H9 (cell line): ENCODE measurements at regions not wholly inside any gene's neighbourhood (a gene's known extent, or its start where the extent isn't known, plus 50 kb on each side); places are given as distances from the start of the nearest gene placed in this dataset.

Experiments used
- DNase-seq: peaks from one replicate; pipeline ENCODE4 v3.0.0-alpha.2; 2017
- H2AFZ ChIP-seq: one replicate; pipeline ENCODE4 v1.6.1; 2013; ENCODE audit warnings: mild to moderate bottlenecking, low read length, control low read depth, moderate library complexity
- H2AK5ac ChIP-seq: 2 replicates; pipeline ENCODE4 v1.6.1; 2013; ENCODE audit warnings: low read length, control low read depth, mixed read lengths; ENCODE audit not compliant: insufficient read length
- H2BK120ac ChIP-seq: one replicate; pipeline ENCODE4 v1.6.1; 2013; ENCODE audit warnings: low read depth, mild to moderate bottlenecking, low read length, control low read depth, inconsistent platforms; ENCODE audit not compliant: poor library complexity, severe bottlenecking
- H2BK12ac ChIP-seq: 2 replicates; pipeline ENCODE4 v1.6.1; 2013; ENCODE audit warnings: low read length, control low read depth, mixed read lengths, low read depth; ENCODE audit not compliant: insufficient read length
- H2BK15ac ChIP-seq: 2 replicates; pipeline ENCODE4 v1.6.1; 2013; ENCODE audit warnings: low read depth, low read length, control low read depth
- H2BK20ac ChIP-seq: one replicate; pipeline ENCODE4 v1.6.1; 2013; ENCODE audit warnings: low read depth, mild to moderate bottlenecking, low read length, control low read depth, inconsistent platforms; ENCODE audit not compliant: poor library complexity, severe bottlenecking
- H2BK5ac ChIP-seq: 2 replicates; pipeline ENCODE4 v1.6.1; 2013; ENCODE audit warnings: low read length, control low read depth, mixed read lengths; ENCODE audit not compliant: insufficient read length
- H3K14ac ChIP-seq: 2 replicates; pipeline ENCODE4 v1.6.1; 2013; ENCODE audit warnings: low read length, control low read depth; ENCODE audit not compliant: insufficient read depth
- H3K18ac ChIP-seq: 2 replicates; pipeline ENCODE4 v1.6.1; 2013; ENCODE audit warnings: low read depth, mild to moderate bottlenecking, mixed read lengths, low read length, control low read depth; ENCODE audit not compliant: insufficient read length
- H3K23ac ChIP-seq: 2 replicates; pipeline ENCODE4 v1.6.1; 2013; ENCODE audit warnings: low read length, control low read depth, mixed read lengths, low read depth; ENCODE audit not compliant: insufficient read length
- H3K23me2 ChIP-seq: 2 replicates; pipeline ENCODE4 v1.6.1; 2013; ENCODE audit warnings: low read depth, mild to moderate bottlenecking, mixed read lengths, low read length, control low read depth; ENCODE audit not compliant: insufficient read length, poor library complexity, severe bottlenecking
- H3K27ac ChIP-seq: 2 replicates; pipeline ENCODE4 v1.5.1; 2013; ENCODE audit warnings: low read length, control low read depth, mixed read lengths, low read depth; ENCODE audit not compliant: insufficient read length
- H3K27me3 ChIP-seq: 2 replicates; pipeline ENCODE4 v1.6.1; 2013; ENCODE audit warnings: low read length, control low read depth, inconsistent platforms; ENCODE audit not compliant: insufficient read depth
- H3K4ac ChIP-seq: 2 replicates; pipeline ENCODE4 v1.6.1; 2013; ENCODE audit warnings: low read depth, mild to moderate bottlenecking, control low read depth, inconsistent platforms, low read length, moderate library complexity
- H3K4me1 ChIP-seq: 2 replicates; pipeline ENCODE4 v1.6.1; 2013; ENCODE audit warnings: low read length, control low read depth, inconsistent platforms; ENCODE audit not compliant: insufficient read depth
- H3K4me2 ChIP-seq: 2 replicates; pipeline ENCODE4 v1.6.1; 2013; ENCODE audit warnings: low read length, control low read depth, mixed read lengths; ENCODE audit not compliant: insufficient read length, insufficient read depth
- H3K56ac ChIP-seq: 2 replicates; pipeline ENCODE4 v1.6.1; 2013; ENCODE audit warnings: low read depth, mild to moderate bottlenecking, mixed read lengths, low read length, control low read depth; ENCODE audit not compliant: insufficient read length
- H3K79me1 ChIP-seq: 2 replicates; pipeline ENCODE4 v1.6.1; 2013; ENCODE audit warnings: low read depth, mild to moderate bottlenecking, moderate library complexity, low read length, control low read depth, inconsistent platforms; ENCODE audit not compliant: insufficient read depth, poor library complexity, severe bottlenecking
- H3K79me2 ChIP-seq: 2 replicates; pipeline ENCODE4 v1.6.1; 2013; ENCODE audit warnings: low read length, control low read depth, inconsistent platforms; ENCODE audit not compliant: insufficient read depth
- H3K9ac ChIP-seq: 2 replicates; pipeline ENCODE4 v1.6.1; 2013; ENCODE audit warnings: low read length, control low read depth, mixed read lengths; ENCODE audit not compliant: insufficient read length; ENCODE audit errors: extremely low read depth
- H3K9me3 ChIP-seq: one replicate; pipeline ENCODE4 v1.6.1; 2013; ENCODE audit warnings: low read depth, low read length, inconsistent platforms; ENCODE audit not compliant: control insufficient read depth
- H3T11ph ChIP-seq: one replicate; pipeline ENCODE4 v1.6.1; 2013; ENCODE audit warnings: mild to moderate bottlenecking, low read length, control low read depth, inconsistent platforms
- H4K20me1 ChIP-seq: one replicate; pipeline ENCODE4 v1.6.1; 2013; ENCODE audit not compliant: control insufficient read depth, insufficient read length, insufficient read depth
- H4K5ac ChIP-seq: 2 replicates; pipeline ENCODE4 v1.6.1; 2013; ENCODE audit warnings: low read depth, mild to moderate bottlenecking, mixed read lengths, low read length, control low read depth; ENCODE audit not compliant: insufficient read length
- H4K8ac ChIP-seq: replicated peaks from 2 replicates; pipeline ENCODE4 v1.6.1; 2013; ENCODE audit warnings: low read length, control low read depth, mixed read lengths, low read depth; ENCODE audit not compliant: insufficient read length
- H4K91ac ChIP-seq: 2 replicates; pipeline ENCODE4 v1.6.1; 2013; ENCODE audit warnings: low read depth, mild to moderate bottlenecking, moderate library complexity, mixed read lengths, low read length, control low read depth; ENCODE audit not compliant: insufficient read length
- H3K27ac Mint-ChIP-seq, 3 experiments: 2 replicates in 2 of 3; 3 replicates in 1 of 3; pipeline ENCODE4 v1.8.0; 2020 to 2021; ENCODE audit warnings: mixed read lengths in 3 of 3, mild to moderate bottlenecking in 1 of 3, moderate library complexity in 1 of 3
- H3K27me3 Mint-ChIP-seq: 2 replicates; pipeline ENCODE4 v1.8.0; 2021; ENCODE audit warnings: low read depth, mild to moderate bottlenecking, moderate library complexity, mixed read lengths
- H3K36me3 Mint-ChIP-seq, 3 experiments: 2 replicates in 2 of 3; 3 replicates in 1 of 3; pipeline ENCODE4 v1.8.0; 2020 to 2021; ENCODE audit warnings: low read depth in 3 of 3, mixed read lengths in 3 of 3; ENCODE audit not compliant: insufficient read depth in 1 of 3
- H3K4me1 Mint-ChIP-seq, 2 experiments: 2 replicates each; pipeline ENCODE4 v1.8.0; 2020; ENCODE audit warnings: mixed read lengths in 2 of 2
- H3K4me3 Mint-ChIP-seq, 2 experiments: 2 replicates in 1 of 2; 3 replicates in 1 of 2; pipeline ENCODE4 v1.8.0; 2020 to 2021; ENCODE audit warnings: mild to moderate bottlenecking in 2 of 2, mixed read lengths in 2 of 2, moderate library complexity in 1 of 2
- H3K9me3 Mint-ChIP-seq, 2 experiments: 2 replicates in 1 of 2; 3 replicates in 1 of 2; pipeline ENCODE4 v1.8.0; 2020; ENCODE audit warnings: mild to moderate bottlenecking in 2 of 2, mixed read lengths in 2 of 2, moderate library complexity in 1 of 2
- CTCF ChIP-seq: fragments of 200-600 bp; sonication (generic); conservative IDR thresholded peaks from 3 replicates; pipeline ENCODE4 v1.8.0; 2021; ENCODE audit warnings: antibody characterized with exemption, mild to moderate bottlenecking

DNA sequence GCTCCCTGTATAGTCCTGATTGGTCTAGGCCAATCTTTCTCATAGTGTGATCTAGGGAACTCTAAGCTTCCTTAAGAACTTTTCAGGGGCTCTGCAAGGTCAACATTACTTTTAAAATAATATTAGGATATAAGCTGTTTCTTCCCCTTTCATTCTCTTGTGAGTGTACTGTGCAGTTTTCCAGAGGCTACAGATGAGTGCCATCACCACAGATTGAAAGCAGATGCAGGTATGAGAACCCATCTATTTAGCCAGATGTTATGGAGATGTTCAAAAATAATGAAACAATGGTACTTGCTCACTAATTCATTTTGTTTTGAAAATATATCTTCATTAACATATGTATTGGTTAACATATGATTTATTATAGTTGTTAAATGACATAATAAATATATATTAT, 169.2 kb upstream of the SEMA3A start:
- peaks cover 1% of the 10 kb centered on the region in 2 experiments; a peak in 3 of 5 replicates for H3K9me3 Mint-ChIP-seq
- no peak for DNase-seq
- H3K18ac ChIP-seq: no peak overlapping the region
- H3K4me1 ChIP-seq: no peaks in the 10 kb centered on the region
- H3K23me2 ChIP-seq: no peaks in the 10 kb centered on the region
- no peak overlapping the region for H3K4ac ChIP-seq
- no peak overlapping the region for H3K4me2 ChIP-seq
- no peak overlapping the region for H3K14ac ChIP-seq
- no peaks in the 10 kb centered on the region for H3K79me2 ChIP-seq
- no peak overlapping the region for H3K23ac ChIP-seq
- H2AFZ ChIP-seq: no peak overlapping the region
- H4K5ac ChIP-seq: no peak overlapping the region
- no peaks in the 10 kb centered on the region for H3K27me3 Mint-ChIP-seq
- no peak overlapping the region for H2BK5ac ChIP-seq
- H2AK5ac ChIP-seq: no peak overlapping the region
- H2BK12ac ChIP-seq: no peak overlapping the region
- H3K4me3 Mint-ChIP-seq: no peak overlapping the region
- H3K4me1 Mint-ChIP-seq: peaks cover 3% of the 10 kb centered on the region in 2 experiments; a peak in 2 of 4 replicates
- H2BK120ac ChIP-seq: no peak overlapping the region
- no peak overlapping the region for H2BK15ac ChIP-seq
- H3K36me3 Mint-ChIP-seq: peaks cover 0 to under 1% (median 0%) of the 10 kb centered on the region in 3 experiments; a peak in 1 of 7 replicates
- no peak overlapping the region for H4K8ac ChIP-seq
- no peak overlapping the region for H3K9ac ChIP-seq
- no peaks in the 10 kb centered on the region for H3K79me1 ChIP-seq
- H4K20me1 ChIP-seq: no peaks in the 10 kb centered on the region
- no peak overlapping the region for H3K56ac ChIP-seq
- no peaks in the 10 kb centered on the region for H3K27me3 ChIP-seq
- no peak overlapping the region for H3K27ac Mint-ChIP-seq
- H3K9me3 ChIP-seq: no peaks in the 10 kb centered on the region
- no peak overlapping the region for H3T11ph ChIP-seq
- H2BK20ac ChIP-seq: no peak overlapping the region
- no peak for TF ChIP-seq CTCF
- no peak overlapping the region for H4K91ac ChIP-seq
- H3K27ac ChIP-seq: no peak overlapping the region
